ENCODE measurements at regions not wholly inside any gene's neighbourhood (a gene's known extent, or its start where the extent isn't known, plus 50 kb on each side); places are given as distances from the start of the nearest gene placed in this dataset.

DNA sequence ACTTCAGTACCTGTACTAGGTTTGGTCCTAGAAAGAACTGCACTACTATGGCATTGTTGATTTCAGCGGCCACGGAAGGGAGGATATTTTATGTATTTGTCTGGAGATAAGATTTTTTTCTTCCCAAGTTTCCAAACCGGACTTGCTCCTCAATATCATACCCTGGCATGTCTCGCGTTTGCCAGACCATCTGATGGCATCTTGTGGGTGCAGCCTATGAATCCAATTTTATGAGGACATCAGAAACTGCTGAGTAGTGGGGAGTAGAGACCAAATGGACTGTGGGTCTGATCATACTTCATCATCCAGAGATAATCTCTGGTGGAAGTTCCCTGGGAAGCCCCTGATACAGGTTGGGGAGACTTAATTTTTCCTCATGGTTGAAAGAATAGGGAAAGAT is 716.1 kb upstream of the WWC1 start:
- no peak for TF ChIP-seq JUN (IDR thresholded peaks at IDR 0.05; ENCODE audit: borderline replicate concordance, insufficient read depth, insufficient read length, low read depth)
- TF ChIP-seq MYC (IDR thresholded peaks at IDR 0.05; ENCODE audit: low read depth, low read length): no peak
- TF ChIP-seq EZH2 (IDR thresholded peaks at IDR 0.05; ENCODE audit: borderline replicate concordance, low read depth, low read length, severe bottlenecking): no peak
- no peak for TF ChIP-seq POLR2A (IDR thresholded peaks at IDR 0.05; ENCODE audit: low read depth, low read length)
- no peak for TF ChIP-seq GATA2 (IDR thresholded peaks at IDR 0.05; ENCODE audit: insufficient read depth, insufficient read length, low read depth, low read length)
- TF ChIP-seq, protein P1, sequence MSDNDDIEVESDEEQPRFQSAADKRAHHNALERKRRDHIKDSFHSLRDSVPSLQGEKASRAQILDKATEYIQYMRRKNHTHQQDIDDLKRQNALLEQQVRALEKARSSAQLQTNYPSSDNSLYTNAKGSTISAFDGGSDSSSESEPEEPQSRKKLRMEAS (IDR thresholded peaks at IDR 0.05; ENCODE audit: insufficient read depth, insufficient read length): no peak
- no peak for TF ChIP-seq POLR2AphosphoS5 (IDR thresholded peaks at IDR 0.05; ENCODE audit: insufficient read depth, low read depth, low read length)
- no peak for TF ChIP-seq FOS (IDR thresholded peaks at IDR 0.05; ENCODE audit: borderline replicate concordance, insufficient read depth, low read length)
- TF ChIP-seq, protein P2, sequence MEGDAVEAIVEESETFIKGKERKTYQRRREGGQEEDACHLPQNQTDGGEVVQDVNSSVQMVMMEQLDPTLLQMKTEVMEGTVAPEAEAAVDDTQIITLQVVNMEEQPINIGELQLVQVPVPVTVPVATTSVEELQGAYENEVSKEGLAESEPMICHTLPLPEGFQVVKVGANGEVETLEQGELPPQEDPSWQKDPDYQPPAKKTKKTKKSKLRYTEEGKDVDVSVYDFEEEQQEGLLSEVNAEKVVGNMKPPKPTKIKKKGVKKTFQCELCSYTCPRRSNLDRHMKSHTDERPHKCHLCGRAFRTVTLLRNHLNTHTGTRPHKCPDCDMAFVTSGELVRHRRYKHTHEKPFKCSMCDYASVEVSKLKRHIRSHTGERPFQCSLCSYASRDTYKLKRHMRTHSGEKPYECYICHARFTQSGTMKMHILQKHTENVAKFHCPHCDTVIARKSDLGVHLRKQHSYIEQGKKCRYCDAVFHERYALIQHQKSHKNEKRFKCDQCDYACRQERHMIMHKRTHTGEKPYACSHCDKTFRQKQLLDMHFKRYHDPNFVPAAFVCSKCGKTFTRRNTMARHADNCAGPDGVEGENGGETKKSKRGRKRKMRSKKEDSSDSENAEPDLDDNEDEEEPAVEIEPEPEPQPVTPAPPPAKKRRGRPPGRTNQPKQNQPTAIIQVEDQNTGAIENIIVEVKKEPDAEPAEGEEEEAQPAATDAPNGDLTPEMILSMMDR (IDR thresholded peaks at IDR 0.05; ENCODE audit: extremely low read depth in 1 of 2, insufficient read depth in 1 of 2, low read depth in 1 of 2, low read length in 2 of 2): no peak
- Histone ChIP-seq H3K79me2 (ENCODE audit: control insufficient read depth, insufficient read depth, low read length) (no peaks in the 10 kb centered on the region), H3K9me3 (replicated peaks; ENCODE audit: control insufficient read depth, insufficient read depth, low read length) (no peaks in the 10 kb centered on the region), H3K27me3 (ENCODE audit: control insufficient read depth in 2 of 2, insufficient read depth in 2 of 2, low read length in 2 of 2) (peaks cover 0 to 6% of the 10 kb centered on the region in 2 experiments), H4K20me1 (replicated peaks; ENCODE audit: control insufficient read depth, extremely low read depth, insufficient read depth, low read length) (no peaks in the 10 kb centered on the region), H2AFZ (ENCODE audit: low read depth, low read length) (no peak overlapping the region), H3K36me3 (ENCODE audit: control insufficient read depth in 2 of 2, extremely low read depth in 1 of 2, insufficient read depth in 2 of 2, low read length in 2 of 2) (no peaks in the 10 kb centered on the region), H3K9ac (replicated peaks; ENCODE audit: extremely low read depth, insufficient read depth, low read length) (no peak overlapping the region), H3K27ac (ENCODE audit: insufficient read depth, low read depth, low read length) (no peak overlapping the region), H3K4me1 (ENCODE audit: control insufficient read depth, extremely low read depth, insufficient read depth, low read length) (no peaks in the 10 kb centered on the region), H3K9me1 (replicated peaks; ENCODE audit: control insufficient read depth, extremely low read depth, insufficient read depth, low read length) (no peaks in the 10 kb centered on the region), H3K4me3 (replicated peaks in 1 of 3; ENCODE audit: insufficient read depth in 1 of 3, low read depth in 1 of 3, low read length in 3 of 3) (no peak overlapping the region), H3K4me2 (ENCODE audit: insufficient read depth, low read length) (no peak overlapping the region)
- intact Hi-C loops (cut with micrococcal nuclease): no loop called here
- dilution Hi-C loops (cut with MboI; ENCODE audit: extremely low pct_ligation_motif_present, low sequenced_read_pairs): no loop called here
- CTCF ChIA-PET: no interaction called here
- no TSS peak for BruUV-seq (replicated peaks)
- DNase-seq (ENCODE audit: low read depth, low spot score): no peak
- POLR2A ChIA-PET: no interaction called here
- no peak for FAIRE-seq

Data from endothelial cell of umbilical vein (primary cell).